ENCODE measurements at regions not wholly inside any gene's neighbourhood (a gene's known extent, or its start where the extent isn't known, plus 50 kb on each side); places are given as distances from the start of the nearest gene placed in this dataset.
A peak's percentile ranks its signal among the peaks of the same experiment; 100 is the strongest.
"Not testable (repeated sequence)": the region's sequence is repeated elsewhere in the genome, so short reads cannot be mapped to it uniquely, and the experiment has no call there.

DNA sequence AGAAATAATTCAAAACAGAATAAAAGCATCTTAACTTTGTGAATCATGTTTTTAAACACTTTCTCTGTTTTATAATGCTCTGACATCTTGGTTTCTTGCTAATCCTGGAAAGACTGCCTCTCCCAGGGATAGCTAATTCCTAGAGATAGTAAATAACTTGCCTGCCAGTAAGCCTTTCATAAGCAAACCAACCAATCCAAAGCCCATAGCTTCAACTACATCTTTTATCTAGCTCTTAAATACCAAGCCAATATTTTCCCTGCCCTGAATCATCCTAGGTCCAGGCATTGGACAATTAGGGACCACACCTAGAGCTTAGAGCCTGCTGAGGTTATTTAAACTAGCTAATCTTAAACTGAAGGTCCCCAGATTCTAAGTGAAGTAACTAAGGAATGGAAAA lies 223.7 kb upstream of the DIPK2B start:
- H3K4me3 ChIP-seq (ENCODE audit: control insufficient read depth, low read depth, low read length), result no peak overlapping the region
- TF ChIP-seq, protein P1, sequence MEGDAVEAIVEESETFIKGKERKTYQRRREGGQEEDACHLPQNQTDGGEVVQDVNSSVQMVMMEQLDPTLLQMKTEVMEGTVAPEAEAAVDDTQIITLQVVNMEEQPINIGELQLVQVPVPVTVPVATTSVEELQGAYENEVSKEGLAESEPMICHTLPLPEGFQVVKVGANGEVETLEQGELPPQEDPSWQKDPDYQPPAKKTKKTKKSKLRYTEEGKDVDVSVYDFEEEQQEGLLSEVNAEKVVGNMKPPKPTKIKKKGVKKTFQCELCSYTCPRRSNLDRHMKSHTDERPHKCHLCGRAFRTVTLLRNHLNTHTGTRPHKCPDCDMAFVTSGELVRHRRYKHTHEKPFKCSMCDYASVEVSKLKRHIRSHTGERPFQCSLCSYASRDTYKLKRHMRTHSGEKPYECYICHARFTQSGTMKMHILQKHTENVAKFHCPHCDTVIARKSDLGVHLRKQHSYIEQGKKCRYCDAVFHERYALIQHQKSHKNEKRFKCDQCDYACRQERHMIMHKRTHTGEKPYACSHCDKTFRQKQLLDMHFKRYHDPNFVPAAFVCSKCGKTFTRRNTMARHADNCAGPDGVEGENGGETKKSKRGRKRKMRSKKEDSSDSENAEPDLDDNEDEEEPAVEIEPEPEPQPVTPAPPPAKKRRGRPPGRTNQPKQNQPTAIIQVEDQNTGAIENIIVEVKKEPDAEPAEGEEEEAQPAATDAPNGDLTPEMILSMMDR (IDR thresholded peaks at IDR 0.05; ENCODE audit: control insufficient read depth, insufficient read depth, low read depth, low read length, missing control alignments), result no peak
- peak; percentile 42 for DNase-seq (ENCODE audit: low read depth)

DNA sequence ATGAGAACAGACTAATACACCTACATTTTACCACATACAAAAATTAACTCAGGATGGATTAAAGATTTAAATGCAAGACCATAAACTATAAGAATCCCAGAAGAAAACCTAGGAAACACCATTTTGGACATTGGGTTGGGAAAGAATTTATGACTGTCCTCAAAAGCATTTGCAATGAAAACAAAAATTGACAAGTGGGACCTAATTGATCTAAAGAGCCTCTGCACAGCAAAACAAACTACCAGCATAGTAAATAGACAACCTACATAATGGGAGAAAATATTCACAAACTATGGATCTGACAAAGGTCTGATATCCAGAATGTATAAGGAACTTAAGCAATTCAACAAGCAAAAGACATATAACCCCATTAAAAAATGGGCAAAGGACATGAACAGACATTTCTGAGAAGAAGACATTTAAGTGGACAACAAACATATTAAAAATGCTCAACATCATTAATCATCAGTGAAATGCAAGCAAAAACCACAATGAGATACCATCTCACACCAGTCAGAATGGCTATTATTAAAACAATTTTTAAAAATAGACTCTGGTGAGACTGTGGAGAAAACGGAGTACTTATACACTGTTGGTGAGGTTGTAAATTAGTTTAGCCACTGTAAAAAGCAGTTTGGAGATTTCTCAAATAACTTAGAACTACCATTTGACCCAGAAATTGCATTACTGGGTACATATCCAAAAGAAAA lies 221.7 kb upstream of the DIPK2B start:
- DNase-seq (ENCODE audit: low read depth), result no peak
- TF ChIP-seq, protein P1 (IDR thresholded peaks at IDR 0.05; ENCODE audit: control insufficient read depth, insufficient read depth, low read depth, low read length, missing control alignments), result no peak
- no peak overlapping the region for H3K4me3 ChIP-seq (ENCODE audit: control insufficient read depth, low read depth, low read length)

DNA sequence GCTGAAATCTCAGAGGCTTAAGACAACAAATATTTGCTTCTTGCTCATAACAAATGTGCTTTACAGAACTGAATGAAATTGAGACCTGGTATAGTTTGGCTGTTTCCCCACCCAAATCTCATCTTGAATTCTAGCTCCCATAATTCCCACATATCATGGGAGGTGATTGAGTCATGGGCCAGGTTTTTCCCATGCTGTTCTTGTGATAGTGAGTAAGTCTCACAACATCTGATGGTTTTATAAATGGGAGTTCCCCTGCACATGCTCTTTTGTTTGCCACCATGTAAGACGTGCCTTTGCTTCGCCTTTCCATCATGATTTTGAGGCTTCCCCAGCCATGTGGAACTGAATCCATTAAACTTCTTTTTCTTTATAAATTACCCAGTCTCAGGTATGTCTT lies 221.1 kb upstream of the DIPK2B start:
- TF ChIP-seq, protein P1 (IDR thresholded peaks at IDR 0.05; ENCODE audit: control insufficient read depth, insufficient read depth, low read depth, low read length, missing control alignments), result no peak
- no peak for DNase-seq (ENCODE audit: low read depth)
- H3K4me3 ChIP-seq (ENCODE audit: control insufficient read depth, low read depth, low read length), result no peak overlapping the region

DNA sequence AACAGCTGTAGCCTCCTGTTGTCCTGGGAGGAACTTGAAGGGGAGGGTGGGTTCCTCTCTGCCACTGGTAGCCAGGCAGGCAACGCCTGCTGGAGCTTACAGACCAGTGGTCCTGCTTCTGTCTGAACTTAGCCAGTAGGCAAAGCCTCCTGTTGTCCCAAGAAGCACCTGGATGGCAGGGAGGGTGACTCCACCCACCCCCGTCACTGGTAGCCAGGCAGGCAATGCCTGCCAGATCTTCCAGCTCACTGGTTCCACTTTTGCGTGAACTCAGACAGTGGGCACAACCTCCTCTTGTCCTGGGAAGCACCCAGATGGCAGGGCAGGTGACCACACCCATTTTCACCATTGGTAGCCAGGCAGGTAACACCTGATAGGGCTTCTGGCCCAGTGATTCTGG lies 203.5 kb upstream of the DIPK2B start:
- TF ChIP-seq, protein P1 (IDR thresholded peaks at IDR 0.05; ENCODE audit: control insufficient read depth, insufficient read depth, low read depth, low read length, missing control alignments), result no peak
- no peak overlapping the region for H3K4me3 ChIP-seq (ENCODE audit: control insufficient read depth, low read depth, low read length)
- DNase-seq (ENCODE audit: low read depth), result no peak

DNA sequence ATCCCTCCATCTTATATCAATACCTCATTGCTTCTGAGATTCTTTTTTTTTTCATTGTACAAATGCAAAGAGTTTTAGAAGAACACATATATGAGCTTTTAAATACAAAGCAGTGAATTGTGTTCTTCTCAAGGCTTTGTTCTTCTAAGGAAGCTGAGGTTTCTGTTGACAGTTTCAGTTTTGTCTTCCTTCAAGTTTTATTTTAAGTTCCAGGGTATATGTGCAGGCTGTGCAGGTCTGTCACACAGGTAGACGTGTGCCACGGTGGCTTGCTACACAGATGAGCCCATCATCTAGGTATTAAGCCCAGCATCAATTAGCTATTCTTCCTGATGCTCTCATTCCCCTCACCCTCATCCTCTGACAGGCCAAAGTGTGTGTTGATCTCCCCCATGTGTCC lies 201.2 kb upstream of the DIPK2B start:
- no peak overlapping the region for H3K4me3 ChIP-seq (ENCODE audit: control insufficient read depth, low read depth, low read length)
- DNase-seq (ENCODE audit: low read depth), result no peak
- TF ChIP-seq, protein P1 (IDR thresholded peaks at IDR 0.05; ENCODE audit: control insufficient read depth, insufficient read depth, low read depth, low read length, missing control alignments), result no peak

DNA sequence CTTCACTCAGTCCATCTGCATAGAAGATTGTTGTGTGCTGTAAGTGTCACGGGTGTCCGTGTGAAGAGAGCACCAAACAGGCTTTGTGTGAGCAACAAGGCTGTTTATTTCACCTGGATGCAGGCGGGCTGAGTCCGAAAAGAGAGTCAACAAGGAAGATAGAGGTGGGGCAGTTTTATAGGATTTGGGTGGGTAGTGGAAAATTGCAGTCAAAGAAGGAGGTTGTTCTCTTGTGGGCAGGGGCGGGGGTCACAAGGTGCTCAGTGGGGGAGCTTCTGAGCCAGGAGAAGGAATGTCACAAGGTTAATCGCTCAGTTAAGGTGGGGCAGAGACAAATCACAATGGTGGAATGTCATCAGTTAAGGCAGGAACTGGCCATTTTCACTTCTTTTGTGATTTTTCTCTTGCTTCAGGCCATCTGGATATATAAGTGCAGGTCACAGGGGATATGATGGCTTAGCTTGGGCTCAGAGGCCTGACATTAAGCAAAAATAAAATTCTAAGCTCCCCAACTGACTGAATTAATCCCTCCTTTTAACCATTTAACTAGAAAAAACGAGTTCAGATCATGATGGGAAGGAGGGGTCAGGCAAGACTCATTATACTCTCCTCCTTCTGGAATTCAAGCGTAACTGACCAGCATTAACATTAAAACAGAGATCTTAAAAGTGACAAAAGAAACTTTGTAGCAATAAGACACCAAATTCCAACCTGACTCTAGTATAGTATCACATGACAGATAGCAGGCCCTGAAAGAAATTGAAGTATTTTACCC lies 200.5 kb upstream of the DIPK2B start:
- not testable (repeated sequence) for H3K4me3 ChIP-seq (ENCODE audit: control insufficient read depth, low read depth, low read length); DNase-seq (ENCODE audit: low read depth)

DNA sequence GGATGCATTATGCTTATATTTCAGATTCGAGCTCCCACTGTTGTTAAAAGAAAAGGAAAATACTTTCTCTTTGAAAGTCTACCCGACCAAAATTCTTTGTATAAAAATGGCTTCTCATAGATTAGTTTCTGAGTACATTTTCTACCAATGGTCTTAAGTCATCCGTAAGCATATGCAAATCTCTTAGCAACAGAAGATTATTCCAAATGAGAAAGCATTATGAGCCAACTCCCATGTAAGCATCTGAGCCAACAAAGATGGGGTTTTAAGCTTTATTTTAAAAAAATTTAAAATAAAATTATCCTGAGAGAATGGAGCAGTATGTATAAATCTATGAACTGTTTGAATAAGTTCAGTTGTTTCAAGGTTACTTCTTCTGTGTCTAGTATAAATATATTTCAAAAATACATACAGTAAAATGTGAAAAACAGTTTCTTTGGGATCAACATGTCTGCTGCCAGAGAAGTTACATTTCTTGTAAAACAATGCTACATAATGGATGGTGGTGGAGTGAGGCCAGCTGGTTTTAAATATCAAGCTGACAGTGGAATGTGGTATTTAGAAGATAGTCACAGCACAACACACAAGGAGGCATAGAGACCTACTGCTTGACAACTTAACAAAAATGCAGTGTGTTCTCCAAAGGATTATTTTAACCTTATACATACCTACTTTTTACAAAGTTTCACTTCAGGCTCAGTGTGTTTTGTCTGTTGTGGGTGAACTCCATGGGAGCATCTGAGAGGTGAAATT lies 199.5 kb upstream of the DIPK2B start:
- DNase-seq (ENCODE audit: low read depth), result no peak
- TF ChIP-seq, protein P1 (IDR thresholded peaks at IDR 0.05; ENCODE audit: control insufficient read depth, insufficient read depth, low read depth, low read length, missing control alignments), result no peak
- H3K4me3 ChIP-seq (ENCODE audit: control insufficient read depth, low read depth, low read length), result no peak overlapping the region

All from AG09309 (cell line).